ENCODE measurements at regions not wholly inside any gene's neighbourhood (a gene's known extent, or its start where the extent isn't known, plus 50 kb on each side); places are given as distances from the start of the nearest gene placed in this dataset.

GRCh38 chr21:23986987-23987386 lies 1620.3 kb downstream of the MRPL39 start:
- Histone ChIP-seq H4K20me1 (ENCODE audit: insufficient read depth) (no peaks in the 10 kb centered on the region), H3F3A (ENCODE audit: insufficient read depth, low read length, poor library complexity, severe bottlenecking) (no peaks in the 10 kb centered on the region), H3K9me2 (ENCODE audit: insufficient read depth, low read length) (no peaks in the 10 kb centered on the region), H3K4me3 (ENCODE audit: low read length) (no peak overlapping the region), H2AFZ (ENCODE audit: low read depth, low read length) (no peak overlapping the region), H3K9ac (ENCODE audit: low read length) (no peak overlapping the region), H3K9me3 (ENCODE audit: low read length) (no peaks in the 10 kb centered on the region), H3K4me2 (ENCODE audit: low read length) (no peak overlapping the region), H3K27ac (ENCODE audit: low read length) (no peak overlapping the region), H3K79me2 (replicated peaks; ENCODE audit: insufficient read depth, low read length) (no peaks in the 10 kb centered on the region), H3K36me3 (ENCODE audit: insufficient read depth, low read length) (no peaks in the 10 kb centered on the region), H3K27me3 (ENCODE audit: insufficient read depth, low read depth, low read length) (no peaks in the 10 kb centered on the region)
- no peak for TF ChIP-seq POLR2AphosphoS5 (IDR thresholded peaks at IDR 0.05)
- no peak for TF ChIP-seq MXI1 (conservative IDR thresholded peaks at IDR 0.05; ENCODE audit: poor library complexity, severe bottlenecking)
- no peak for TF ChIP-seq EZH2 (IDR thresholded peaks at IDR 0.05; ENCODE audit: borderline replicate concordance, insufficient read depth, low read length, poor library complexity, severe bottlenecking)
- no peak for TF ChIP-seq CTCF (IDR thresholded peaks at IDR 0.05; ENCODE audit: poor library complexity, severe bottlenecking)
- TF ChIP-seq EP300 (conservative IDR thresholded peaks at IDR 0.05; ENCODE audit: poor library complexity, severe bottlenecking): no peak
- TF ChIP-seq REST (IDR thresholded peaks at IDR 0.05; ENCODE audit: borderline replicate concordance): no peak
- no peak for TF ChIP-seq RAD21 (conservative IDR thresholded peaks at IDR 0.05)

- H3K9ac ChIP-seq (ENCODE audit: low read length): no peak overlapping the region
- no peak overlapping the region for H3K4me3 ChIP-seq (ENCODE audit: low read length)
- H3K79me2 ChIP-seq (replicated peaks; ENCODE audit: insufficient read depth, low read length): no peaks in the 10 kb centered on the region
- H2AFZ ChIP-seq (ENCODE audit: low read depth, low read length): no peak overlapping the region
- no peak for TF ChIP-seq POLR2AphosphoS5 (IDR thresholded peaks at IDR 0.05)
- no peak for TF ChIP-seq MXI1 (conservative IDR thresholded peaks at IDR 0.05; ENCODE audit: poor library complexity, severe bottlenecking)
- TF ChIP-seq TAF1 (IDR thresholded peaks at IDR 0.05; ENCODE audit: low read depth): no peak
- no peak for TF ChIP-seq REST (IDR thresholded peaks at IDR 0.05; ENCODE audit: borderline replicate concordance)
- no peak for TF ChIP-seq EZH2 (IDR thresholded peaks at IDR 0.05; ENCODE audit: borderline replicate concordance, insufficient read depth, low read length, poor library complexity, severe bottlenecking)
- no peak for TF ChIP-seq SMC3 (conservative IDR thresholded peaks at IDR 0.05; ENCODE audit: poor library complexity)
- no peak for TF ChIP-seq RAD21 (conservative IDR thresholded peaks at IDR 0.05)
- TF ChIP-seq EP300 (conservative IDR thresholded peaks at IDR 0.05; ENCODE audit: poor library complexity, severe bottlenecking): no peak
- TF ChIP-seq CTCF (IDR thresholded peaks at IDR 0.05; ENCODE audit: poor library complexity, severe bottlenecking): no peak
- H3K36me3 ChIP-seq (ENCODE audit: insufficient read depth, low read length): no peaks in the 10 kb centered on the region
- no peaks in the 10 kb centered on the region for H3F3A ChIP-seq (ENCODE audit: insufficient read depth, low read length, poor library complexity, severe bottlenecking)
- no peak overlapping the region for H3K27ac ChIP-seq (ENCODE audit: low read length)
- H3K9me2 ChIP-seq (ENCODE audit: insufficient read depth, low read length): no peaks in the 10 kb centered on the region
- no peaks in the 10 kb centered on the region for H4K20me1 ChIP-seq (ENCODE audit: insufficient read depth)
- H3K27me3 ChIP-seq (ENCODE audit: insufficient read depth, low read depth, low read length): no peaks in the 10 kb centered on the region
- H3K9me3 ChIP-seq (ENCODE audit: low read length): no peaks in the 10 kb centered on the region
- H3K4me2 ChIP-seq (ENCODE audit: low read length): no peak overlapping the region
Measured at GRCh38 chr21:23986214-23986613, 1621.1 kb downstream of the MRPL39 start.

Measured in neural cell (in vitro differentiated cells).